ENCODE measurements at regions not wholly inside any gene's neighbourhood (a gene's known extent, or its start where the extent isn't known, plus 50 kb on each side); places are given as distances from the start of the nearest gene placed in this dataset.
"Not testable (repeated sequence)": the region's sequence is repeated elsewhere in the genome, so short reads cannot be mapped to it uniquely, and the experiment has no call there.

- no peak for DNase-seq
These were observed 131.3 kb upstream of the CCDC180 start for GRCh38 chr9:97176206-97176605.

DNA sequence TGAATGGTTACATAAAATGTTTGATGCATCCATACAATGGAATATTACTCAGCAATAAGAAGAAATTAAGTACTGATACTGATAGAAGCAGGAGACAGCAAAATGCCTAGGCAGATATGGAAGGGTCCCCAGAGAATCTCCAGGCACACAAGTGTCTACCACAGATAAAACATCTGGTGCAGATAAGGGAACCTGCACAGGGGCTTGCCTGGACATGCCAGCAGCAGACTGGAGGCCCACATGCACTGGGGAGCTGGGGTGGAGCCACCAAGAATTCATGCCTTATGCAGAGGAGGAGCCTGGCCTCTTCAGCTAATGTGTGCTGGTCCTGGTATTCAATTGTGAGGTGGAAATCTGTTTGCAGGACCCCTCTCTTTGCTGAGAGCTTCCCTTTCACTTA, 129.2 kb upstream of the CTSV start:
- not testable (repeated sequence) for DNase-seq

DNA sequence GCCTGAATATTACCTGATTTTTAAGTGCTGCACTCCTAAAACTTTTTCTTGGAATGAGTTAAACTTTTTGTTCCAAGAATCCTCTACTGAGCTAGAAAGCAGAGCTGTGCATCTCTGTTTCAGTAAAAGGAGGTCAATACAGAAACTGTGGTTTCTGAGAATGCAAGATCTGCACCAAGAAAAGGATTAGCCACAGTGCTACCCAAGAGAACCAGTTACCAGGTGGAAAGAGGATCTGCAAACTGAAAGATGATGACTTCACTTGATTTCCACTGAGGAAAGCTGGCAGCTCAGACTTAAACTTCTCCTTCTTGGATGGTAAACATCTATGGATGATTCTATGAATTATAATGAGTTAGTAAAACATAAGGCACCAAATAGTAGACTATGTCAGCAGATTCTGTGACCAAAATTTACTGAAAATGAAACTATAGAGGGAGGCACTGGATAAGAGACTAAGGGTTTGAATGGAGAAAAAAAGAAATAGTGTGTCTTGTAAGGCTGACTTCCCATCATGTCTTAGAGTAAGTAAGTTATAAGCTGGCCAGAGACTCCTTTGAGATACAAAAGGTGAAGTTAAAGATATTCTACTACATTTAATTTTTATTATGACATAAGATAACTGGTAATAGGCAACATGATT, 127.7 kb upstream of the CTSV start:
- DNase-seq = not testable (repeated sequence)

DNA sequence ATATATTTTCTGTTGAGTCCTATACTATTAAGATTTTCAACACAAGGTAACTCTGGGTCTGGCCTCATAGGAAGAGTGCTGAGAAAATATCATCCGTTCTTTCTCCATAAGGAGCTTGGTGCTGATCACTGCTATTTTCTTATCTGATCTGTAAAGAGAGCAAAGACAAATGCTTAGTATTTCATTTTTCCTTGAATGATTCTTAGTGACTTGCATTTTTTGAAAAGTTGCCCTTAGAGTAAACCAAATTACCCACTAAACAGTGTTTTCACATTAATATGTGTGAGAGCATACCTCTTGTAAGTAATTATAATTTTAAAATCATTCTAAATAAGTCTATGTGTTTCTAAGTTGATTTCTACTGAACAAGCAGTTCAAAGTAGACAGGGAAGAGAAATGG, 121.3 kb upstream of the CTSV start:
- DNase-seq = no peak

GRCh38 chr9:97158722-97159121, 119.8 kb upstream of the CTSV start:
- DNase-seq = not testable (repeated sequence)

- not testable (repeated sequence) for DNase-seq
These were observed 116.5 kb upstream of the CTSV start for GRCh38 chr9:97155441-97155840.

DNA sequence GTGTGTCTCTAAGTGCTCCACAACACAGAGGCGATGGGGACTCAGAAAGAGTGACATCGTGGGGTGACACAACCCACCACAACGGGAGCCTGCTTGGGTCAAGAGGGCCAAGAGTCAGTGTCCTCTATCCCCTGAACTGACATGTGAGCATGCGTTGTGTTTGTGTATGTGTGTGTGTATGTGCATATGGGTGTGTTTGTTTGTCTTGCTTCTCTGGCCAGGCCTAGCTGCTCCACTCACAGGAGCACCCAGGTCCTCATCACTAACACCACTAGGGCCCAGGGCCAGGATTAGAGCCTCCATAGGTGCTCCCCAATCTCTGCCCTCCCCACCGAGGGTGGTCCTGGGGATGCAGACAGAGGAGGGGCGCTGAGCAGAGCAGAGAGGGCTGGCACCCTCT, 115.0 kb upstream of the CTSV start:
- no peak for DNase-seq

GRCh38 chr9:97153160-97153559, 114.2 kb upstream of the CTSV start:
- DNase-seq = not testable (repeated sequence)

GRCh38 chr9:97150471-97150870, 111.5 kb upstream of the CTSV start:
- not testable (repeated sequence) for DNase-seq

GRCh38 chr9:97148428-97148827, 109.5 kb upstream of the CTSV start:
- not testable (repeated sequence) for DNase-seq

GRCh38 chr9:97145680-97146079, 106.7 kb upstream of the CTSV start:
- not testable (repeated sequence) for DNase-seq

DNA sequence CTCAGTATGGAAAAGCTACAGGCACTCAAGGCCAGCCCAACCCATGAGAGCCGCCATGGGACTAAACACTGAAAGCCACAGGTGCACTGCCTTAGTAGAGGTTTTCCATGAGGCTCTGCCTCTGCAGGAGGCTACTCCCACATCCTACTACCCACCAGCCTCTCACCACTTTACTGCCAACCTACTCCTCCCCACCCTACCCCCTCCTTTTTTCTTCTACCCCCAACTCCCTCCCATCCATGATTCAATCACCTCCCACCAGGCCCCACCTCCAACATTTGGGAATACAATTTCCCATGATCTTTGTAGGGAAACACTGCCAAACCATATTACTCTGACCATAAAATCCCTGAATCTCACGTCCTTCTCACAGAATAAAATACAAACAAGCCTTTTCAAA, 101.6 kb upstream of the CTSV start:
- DNase-seq = no peak

DNA sequence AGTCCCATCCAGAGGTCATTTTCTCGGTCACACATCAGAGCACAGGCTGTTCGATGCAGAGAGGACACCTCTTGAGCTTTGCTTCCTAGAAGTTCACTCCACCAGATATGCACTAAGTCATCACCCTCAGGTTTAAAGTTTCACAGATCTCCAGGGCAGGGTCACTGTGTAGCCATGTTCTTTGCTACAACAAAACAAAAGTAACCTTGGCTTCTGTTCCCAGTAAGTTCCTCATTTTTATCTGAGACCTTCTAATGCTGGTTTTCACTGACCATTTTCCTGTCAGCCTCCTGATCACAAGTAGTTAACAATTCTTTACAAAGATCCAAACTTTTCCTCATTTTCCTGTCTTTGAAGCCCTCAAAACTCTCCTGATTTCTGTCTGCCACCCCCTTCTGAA, 97.5 kb upstream of the CTSV start:
- DNase-seq = no peak

GRCh38 chr9:97133966-97134365, 95.0 kb upstream of the CTSV start:
- not testable (repeated sequence) for DNase-seq

DNA sequence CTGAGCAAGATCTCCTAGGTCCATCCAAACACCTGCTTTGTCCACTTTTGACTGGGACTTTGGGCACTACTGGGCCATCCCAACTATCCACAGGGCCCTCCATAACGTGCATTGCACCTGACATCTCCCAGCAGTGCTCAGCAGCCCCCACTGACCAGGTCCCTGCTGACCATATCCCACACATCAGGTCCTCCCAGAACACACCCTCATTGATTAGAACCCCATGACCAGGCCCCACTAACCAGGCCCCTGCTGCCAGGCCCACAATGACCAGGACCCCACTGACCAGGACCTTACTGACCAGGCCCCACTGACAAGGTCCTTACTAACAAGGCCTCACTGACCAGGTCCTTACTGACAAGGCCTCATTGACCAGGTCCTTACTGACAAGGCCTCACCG, 93.9 kb upstream of the CTSV start:
- no peak for DNase-seq

DNA sequence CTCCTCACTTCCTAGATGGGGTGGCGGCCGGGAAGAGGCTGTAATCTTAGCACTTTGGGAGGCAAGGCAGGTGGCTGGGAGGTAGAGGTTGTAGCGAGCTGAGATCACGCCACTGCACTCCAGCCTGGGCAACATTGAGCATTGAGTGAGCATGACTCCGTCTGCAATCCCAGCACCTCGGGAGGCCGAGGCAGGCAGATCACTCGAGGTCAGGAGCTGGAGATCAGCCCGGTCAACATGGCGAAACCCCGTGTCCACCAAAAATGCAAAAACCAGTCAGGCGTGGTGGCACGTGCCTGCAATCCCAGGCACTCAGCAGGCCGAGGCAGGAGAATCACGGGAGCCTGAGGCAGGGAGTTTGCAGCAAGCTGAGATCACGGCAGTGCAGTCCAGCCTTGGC, 91.9 kb upstream of the CTSV start:
- DNase-seq = not testable (repeated sequence)

DNA sequence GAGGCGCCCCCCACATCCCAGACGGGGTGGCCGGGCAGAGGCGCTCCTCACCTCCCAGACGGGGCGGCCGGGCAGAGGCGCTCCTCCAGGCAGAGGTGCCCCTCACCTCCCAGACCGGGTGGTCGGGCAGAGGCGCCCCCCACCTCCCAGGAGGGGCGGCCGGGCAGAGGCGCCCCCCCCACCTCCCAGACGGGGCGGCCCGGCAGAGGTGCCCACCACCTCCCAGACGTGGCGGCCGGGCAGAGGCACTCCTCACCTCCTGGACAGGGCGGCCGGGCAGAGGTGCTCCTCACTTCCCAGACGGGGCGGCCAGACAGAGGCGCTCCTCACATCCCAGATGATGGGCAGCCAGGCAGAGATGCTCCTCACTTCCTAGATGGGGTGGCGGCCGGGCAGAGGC, 91.4 kb upstream of the CTSV start:
- DNase-seq = not testable (repeated sequence)

DNA sequence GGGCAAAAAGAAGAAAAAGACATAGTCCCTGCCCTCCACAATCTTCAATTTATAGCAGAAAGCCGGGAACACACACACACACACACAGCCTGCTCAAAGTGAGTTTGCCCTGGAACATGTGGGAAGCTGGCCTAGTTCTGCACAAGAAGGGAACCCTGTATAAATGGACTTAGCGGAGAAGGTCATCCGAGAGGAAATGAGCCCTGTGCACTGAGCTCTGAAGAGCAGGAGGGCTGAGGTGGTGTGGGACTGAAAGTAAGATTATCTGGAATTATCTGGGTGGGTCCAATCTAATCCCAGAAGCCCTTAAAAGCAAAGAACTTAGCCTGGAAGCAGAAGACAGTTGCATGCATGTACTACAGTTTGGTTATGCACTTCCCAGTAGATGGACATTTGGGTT, 90.0 kb upstream of the CTSV start:
- DNase-seq = no peak

DNA sequence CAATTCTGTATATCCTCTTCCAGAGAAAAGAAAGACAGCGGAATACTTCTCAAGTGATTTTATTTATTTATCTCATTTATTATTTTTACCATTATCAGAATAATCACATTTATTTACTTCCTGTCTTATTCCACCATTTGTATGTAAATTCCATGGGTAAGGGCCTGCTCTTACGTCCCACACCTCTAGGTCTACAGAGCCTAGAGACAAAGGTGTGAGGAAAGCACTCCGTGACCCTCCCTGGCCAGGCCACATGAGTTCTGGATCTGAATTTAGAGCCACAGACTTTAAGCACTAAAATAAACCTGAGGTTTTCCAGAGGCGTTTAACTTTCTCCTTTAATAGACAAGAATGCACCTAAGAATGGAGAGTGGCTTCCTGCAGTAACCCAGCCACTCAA, 85.3 kb upstream of the CTSV start:
- DNase-seq = no peak

GRCh38 chr9:97110696-97111095, 71.8 kb upstream of the CTSV start:
- DNase-seq = no peak

DNA sequence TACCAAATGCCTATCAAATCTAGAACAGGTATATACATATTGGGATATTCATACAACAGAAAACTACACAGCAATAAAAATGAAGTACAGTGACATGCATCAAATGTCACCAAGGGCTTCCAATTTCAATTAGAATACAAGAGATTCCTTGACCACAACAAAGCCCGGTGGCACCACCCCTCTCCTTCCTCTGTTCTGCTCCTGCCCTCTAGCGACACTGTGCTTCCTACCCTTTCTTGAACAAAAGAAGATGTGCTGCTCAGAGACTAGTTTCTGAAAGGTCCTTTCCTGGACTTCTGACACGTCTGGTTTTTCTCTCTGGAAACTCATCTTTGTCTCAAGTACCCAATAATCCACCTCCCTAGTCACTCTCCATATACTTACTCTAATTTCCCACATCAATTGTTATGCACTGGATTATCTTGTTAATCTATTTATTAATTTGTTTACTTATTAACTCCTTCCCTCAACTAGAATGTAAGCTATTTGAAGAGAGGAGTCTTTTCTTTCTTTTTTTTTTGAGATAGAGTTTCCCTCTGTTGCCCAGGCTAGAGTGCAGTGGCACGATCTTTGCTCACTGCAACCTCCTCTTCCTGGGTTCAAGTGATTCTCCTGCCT, 70.4 kb upstream of the CTSV start:
- DNase-seq = peak; percentile 32

DNA sequence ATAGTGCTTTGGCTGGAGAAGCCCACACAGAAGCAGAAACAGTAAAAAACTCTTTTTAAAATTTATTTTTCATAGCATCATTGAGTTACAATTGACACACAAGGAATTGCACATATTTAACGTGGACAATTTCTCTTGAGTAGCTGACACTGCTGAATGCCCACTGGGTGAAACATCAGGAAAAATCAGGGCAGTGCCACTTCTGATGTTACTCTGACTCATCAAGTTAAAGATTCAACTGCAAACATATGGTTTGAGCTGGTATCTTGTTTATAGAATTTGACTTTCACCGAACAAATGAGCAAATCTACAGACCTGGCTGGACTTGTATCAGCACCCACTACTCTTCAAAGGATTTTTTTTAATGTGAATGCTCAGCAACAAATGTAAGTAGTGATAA, 66.3 kb upstream of the CTSV start:
- DNase-seq = not testable (repeated sequence)

DNA sequence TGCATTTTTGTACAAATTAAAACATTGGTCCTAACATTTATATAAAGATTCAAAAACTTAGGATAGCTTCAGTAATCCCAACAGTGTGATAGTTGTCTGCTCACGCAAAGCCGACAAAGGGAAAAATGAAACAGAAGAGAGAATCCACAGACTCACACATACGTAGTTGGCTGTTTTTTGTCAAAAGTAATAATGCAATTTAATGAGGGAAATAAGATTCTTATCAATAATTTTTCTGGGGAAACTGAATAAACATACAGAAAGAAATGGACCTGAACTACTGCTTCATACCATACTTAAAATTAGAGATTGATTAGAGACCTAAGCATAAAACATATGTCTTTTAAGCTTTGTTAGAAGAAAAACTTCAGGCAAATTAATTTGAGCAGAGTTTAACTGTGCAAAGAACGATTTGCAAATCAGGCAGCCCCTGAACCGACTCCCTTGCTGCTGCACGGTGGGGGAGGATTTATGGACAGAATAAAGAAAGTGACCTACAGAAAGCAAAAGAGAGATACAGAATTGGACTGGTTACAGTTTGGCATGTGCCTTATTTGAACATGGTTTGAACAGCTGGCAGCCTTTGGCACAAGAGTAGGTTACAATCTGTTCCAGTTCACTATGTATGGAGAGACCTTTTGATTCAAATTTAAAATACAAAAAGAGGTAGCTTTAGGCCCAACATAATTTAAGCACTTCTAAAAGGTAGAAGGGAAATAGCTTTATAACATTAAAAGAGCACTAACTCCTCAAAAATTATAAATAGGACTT, 64.9 kb upstream of the CTSV start:
- DNase-seq = not testable (repeated sequence)

- not testable (repeated sequence) for DNase-seq
These were observed 60.6 kb upstream of the CTSV start for GRCh38 chr9:97099540-97099939.
